T-cell (primary cell): ENCODE measurements at regions not wholly inside any gene's neighbourhood (a gene's known extent, or its start where the extent isn't known, plus 50 kb on each side); places are given as distances from the start of the nearest gene placed in this dataset.

Experiments
- ATAC-seq, 4 experiments: fragments of 200-7000 bp in 3 of 4; fragments of 150-1000 bp in 1 of 4; cut with Tn5 transposase; replicated peaks in 1 of 4; 1 replicate in 3 of 4; 2 replicates in 1 of 4; pipeline ENCODE4 v1.10.0; 2021; ENCODE audit warnings: moderate library complexity in 3 of 4, mild to moderate bottlenecking in 2 of 4, moderate number of reproducible peaks in 1 of 4
- CTCF ChIA-PET, 2 donors: fragments of 300-600 bp; sonication (Branson Sonifier 250); formaldehyde crosslinking; loops; one replicate each; lab custom pipeline; 2022; ENCODE audit warnings: antibody characterized with exemption in 2 of 2; lab: Charles Lee
- POLR2A ChIA-PET, 2 donors: fragments of 300-600 bp; sonication (Branson Sonifier 250); formaldehyde crosslinking; loops; one replicate each; lab custom pipeline; 2022; ENCODE audit warnings: antibody characterized with exemption in 2 of 2; lab: Charles Lee
- DNase-seq, 35 experiments: peaks; one replicate each; pipeline versions ENCODE4 v3.0.0 to v3.0.0-alpha.2; 2013 to 2023
- H3K27ac ChIP-seq: one replicate; pipeline ENCODE4 v1.5.1; 2013; ENCODE audit warnings: low read length
- H3K27me3 ChIP-seq, 2 experiments: replicated peaks in 1 of 2; 1 replicate in 1 of 2; 2 replicates in 1 of 2; pipeline versions ENCODE4 v1.6.1 to v1.7.0; 2013; ENCODE audit warnings: low read length in 1 of 2, mixed read lengths in 1 of 2; ENCODE audit not compliant: control insufficient read depth in 2 of 2, insufficient read depth in 2 of 2; ENCODE audit errors: extremely low read depth in 1 of 2
- H3K36me3 ChIP-seq, 2 donors: 1 replicate in 1 of 2; 2 replicates in 1 of 2; pipeline versions ENCODE4 v1.6.1 to v1.7.0; 2013; ENCODE audit warnings: low read length in 1 of 2; ENCODE audit not compliant: control insufficient read depth in 2 of 2, insufficient read depth in 1 of 2; ENCODE audit errors: extremely low read depth in 1 of 2
- H3K4me1 ChIP-seq, 2 experiments: 1 replicate in 1 of 2; 2 replicates in 1 of 2; pipeline versions ENCODE4 v1.6.1 to v1.7.0; 2013; ENCODE audit warnings: low read length in 2 of 2, mixed read lengths in 1 of 2; ENCODE audit not compliant: insufficient read depth in 2 of 2, control insufficient read depth in 1 of 2; ENCODE audit errors: extremely low read depth in 1 of 2
- H3K4me3 ChIP-seq, 2 donors: 1 replicate in 1 of 2; 2 replicates in 1 of 2; pipeline versions ENCODE4 v1.5.1 to v1.7.0; 2013; ENCODE audit warnings: mild to moderate bottlenecking in 2 of 2, low read length in 1 of 2, moderate library complexity in 1 of 2; ENCODE audit not compliant: control insufficient read depth in 1 of 2; ENCODE audit errors: extremely low read depth in 1 of 2
- H3K9me3 ChIP-seq: 2 replicates; pipeline ENCODE4 v1.7.0; 2013
- H3K27ac Mint-ChIP-seq, 2 donors: one replicate each; pipeline ENCODE4 v1.8.0; 2020 to 2021; ENCODE audit warnings: mild to moderate bottlenecking in 2 of 2, mixed read lengths in 2 of 2
- H3K27me3 Mint-ChIP-seq, 2 donors: one replicate each; pipeline ENCODE4 v1.8.0; 2021 to 2022; ENCODE audit warnings: mixed read lengths in 2 of 2
- H3K36me3 Mint-ChIP-seq: one replicate; pipeline ENCODE4 v1.8.0; 2021; ENCODE audit warnings: mixed read lengths
- H3K4me1 Mint-ChIP-seq, 3 donors: one replicate each; pipeline ENCODE4 v1.8.0; 2020 to 2022; ENCODE audit warnings: mixed read lengths in 3 of 3, mild to moderate bottlenecking in 1 of 3
- H3K4me3 Mint-ChIP-seq, 3 donors: one replicate each; pipeline ENCODE4 v1.8.0; 2020 to 2022; ENCODE audit warnings: mild to moderate bottlenecking in 3 of 3, mixed read lengths in 3 of 3, moderate library complexity in 3 of 3
- H3K9me3 Mint-ChIP-seq, 3 donors: one replicate each; pipeline ENCODE4 v1.8.0; 2020 to 2022; ENCODE audit warnings: mixed read lengths in 3 of 3
- WGBS: methylation state at CpG from one replicate; pipeline ENCODE4 v1.1.5; 2013; ENCODE audit warnings: missing lambda C conversion rate; ENCODE audit not compliant: insufficient coverage; 5-methylcytosine and 5-hydroxymethylcytosine counted together

- ChIA-PET POLR2A (no interaction called here), CTCF (no interaction called here)
- no peaks in the 10 kb centered on the region for H3K4me1 ChIP-seq
- Mint-ChIP-seq H3K27me3 (peaks cover 6 to 17% of the 10 kb centered on the region in 2 donors), H3K4me3 (no peak overlapping the region), H3K9me3 (peaks cover 0 to 8% (median 6%) of the 10 kb centered on the region in 3 donors), H3K27ac (no peak overlapping the region), H3K4me1 (no peaks in the 10 kb centered on the region), H3K36me3 (no peaks in the 10 kb centered on the region)
- no peaks in the 10 kb centered on the region for H3K36me3 ChIP-seq
- DNase-seq (no peak), ATAC-seq (no peak)
- H3K4me3 ChIP-seq, result no peak overlapping the region
- H3K27ac ChIP-seq, result no peak overlapping the region
- H3K27me3 ChIP-seq, result peaks cover 0 to 14% of the 10 kb centered on the region in 2 experiments
- WGBS, result 72% methylated on average over 11 of the region's 12 CpGs
- no peaks in the 10 kb centered on the region for H3K9me3 ChIP-seq
These were observed 298.5 kb downstream of the BMP7 start for GRCh38 chr20:56967916-56968315.

GRCh38 chr20:56968376-56969048 lies 297.9 kb downstream of the BMP7 start:
- peaks cover 0 to 8% (median 6%) of the 10 kb centered on the region in 3 donors for H3K9me3 Mint-ChIP-seq

GRCh38 chr20:56974499-56975250 lies 291.8 kb downstream of the BMP7 start:
- Mint-ChIP-seq H3K9me3 (no peaks in the 10 kb centered on the region), H3K27me3 (peaks cover 56 to 60% of the 10 kb centered on the region in 2 donors), H3K27ac (no peak overlapping the region), H3K36me3 (no peaks in the 10 kb centered on the region), H3K4me1 (no peaks in the 10 kb centered on the region), H3K4me3 (no peak overlapping the region)
- Histone ChIP-seq H3K9me3 (no peaks in the 10 kb centered on the region), H3K27ac (no peak overlapping the region), H3K27me3 (peaks cover 0 to 61% of the 10 kb centered on the region in 2 experiments), H3K4me1 (no peaks in the 10 kb centered on the region), H3K4me3 (no peak overlapping the region), H3K36me3 (no peaks in the 10 kb centered on the region)
- DNase-seq, result peak in 1 of 35 experiments; percentile 17
- ATAC-seq, result no peak
- POLR2A ChIA-PET, result no interaction called here
- 2% methylated on average over 10 of the region's 21 CpGs for WGBS
- CTCF ChIA-PET, result no interaction called here

More at GRCh38 chr20:56968376-56969048, 297.9 kb downstream of the BMP7 start:
- peaks cover 12 to 18% of the 10 kb centered on the region in 2 donors for H3K27me3 Mint-ChIP-seq
- Histone ChIP-seq H3K4me1 (no peaks in the 10 kb centered on the region), H3K9me3 (no peaks in the 10 kb centered on the region), H3K36me3 (no peaks in the 10 kb centered on the region), H3K27ac (no peak overlapping the region), H3K4me3 (no peak overlapping the region), H3K27me3 (peaks cover 0 to 20% of the 10 kb centered on the region in 2 experiments)
- no peak overlapping the region for H3K27ac Mint-ChIP-seq
- CTCF ChIA-PET, result no interaction called here
- no peak for ATAC-seq
- H3K36me3 Mint-ChIP-seq, result no peaks in the 10 kb centered on the region
- H3K4me3 Mint-ChIP-seq, result no peak overlapping the region
- 90% methylated on average over 4 of the region's 12 CpGs for WGBS
- H3K4me1 Mint-ChIP-seq, result no peaks in the 10 kb centered on the region
- POLR2A ChIA-PET, result interaction anchor here in 1 of 2 donors (0.6 kb wide), 1 partner anchor 1018 kb away, joined by 3 read pairs; no protein-coding TSS in a partner anchor
- no peak for DNase-seq

GRCh38 chr20:56975838-56976237 lies 290.6 kb downstream of the BMP7 start:
- Histone ChIP-seq H3K4me3 (no peak overlapping the region), H3K4me1 (no peaks in the 10 kb centered on the region), H3K27ac (no peak overlapping the region), H3K36me3 (no peaks in the 10 kb centered on the region), H3K9me3 (no peaks in the 10 kb centered on the region), H3K27me3 (peaks cover 0 to 61% of the 10 kb centered on the region in 2 experiments)
- 81% methylated on average over 2 of the region's 2 CpGs for WGBS
- ChIA-PET CTCF (no interaction called here), POLR2A (no interaction called here)
- H3K4me3 Mint-ChIP-seq, result no peak overlapping the region
- no peaks in the 10 kb centered on the region for H3K9me3 Mint-ChIP-seq
- no peaks in the 10 kb centered on the region for H3K36me3 Mint-ChIP-seq
- ATAC-seq, result no peak
- DNase-seq, result no peak
- H3K27me3 Mint-ChIP-seq, result peaks cover 57 to 62% of the 10 kb centered on the region in 2 donors
- no peak overlapping the region for H3K27ac Mint-ChIP-seq
- no peaks in the 10 kb centered on the region for H3K4me1 Mint-ChIP-seq

GRCh38 chr20:56976336-56976735 lies 290.1 kb downstream of the BMP7 start:
- Mint-ChIP-seq H3K9me3 (no peaks in the 10 kb centered on the region), H3K27ac (no peak overlapping the region), H3K4me3 (no peak overlapping the region), H3K27me3 (peaks cover 60 to 62% of the 10 kb centered on the region in 2 donors), H3K36me3 (no peaks in the 10 kb centered on the region), H3K4me1 (no peaks in the 10 kb centered on the region)
- H3K27ac ChIP-seq, result no peak overlapping the region
- DNase-seq (no peak), ATAC-seq (no peak)
- no peaks in the 10 kb centered on the region for H3K4me1 ChIP-seq
- no peak overlapping the region for H3K4me3 ChIP-seq
- ChIA-PET CTCF (no interaction called here), POLR2A (no interaction called here)
- H3K9me3 ChIP-seq, result no peaks in the 10 kb centered on the region
- no peaks in the 10 kb centered on the region for H3K36me3 ChIP-seq
- 79% methylated on average over 9 of the region's 10 CpGs for WGBS
- H3K27me3 ChIP-seq, result peaks cover 0 to 61% of the 10 kb centered on the region in 2 experiments

GRCh38 chr20:56978475-56978874 lies 288.0 kb downstream of the BMP7 start:
- ChIA-PET POLR2A (no interaction called here), CTCF (no interaction called here)
- Mint-ChIP-seq H3K9me3 (peaks cover 0 to 5% (median 0%) of the 10 kb centered on the region in 3 donors), H3K4me3 (no peak overlapping the region), H3K36me3 (no peaks in the 10 kb centered on the region), H3K27ac (no peak overlapping the region), H3K4me1 (no peaks in the 10 kb centered on the region), H3K27me3 (peaks cover 51 to 55% of the 10 kb centered on the region in 2 donors)
- Histone ChIP-seq H3K4me1 (no peaks in the 10 kb centered on the region), H3K36me3 (no peaks in the 10 kb centered on the region), H3K9me3 (no peaks in the 10 kb centered on the region), H3K27me3 (peaks cover 0 to 52% of the 10 kb centered on the region in 2 experiments), H3K27ac (no peak overlapping the region), H3K4me3 (no peak overlapping the region)
- 87% methylated on average over 8 of the region's 13 CpGs for WGBS
- DNase-seq (no peak), ATAC-seq (no peak)
